MM.1S (cell line): ENCODE measurements at regions not wholly inside any gene's neighbourhood (a gene's known extent, or its start where the extent isn't known, plus 50 kb on each side); places are given as distances from the start of the nearest gene placed in this dataset.

Experiments
- CTCF ChIP-seq: fragments of 300-600 bp; sonication (generic); IDR thresholded peaks from 2 replicates; pipeline ENCODE4 v1.5.1; 2016; ENCODE audit warnings: antibody characterized with exemption, low read length, mixed read lengths
- EZH2 ChIP-seq: fragments of 300-600 bp; sonication (generic); optimal IDR thresholded peaks from 2 replicates; pipeline ENCODE3; 2017; ENCODE audit warnings: low read depth, mild to moderate bottlenecking, antibody characterized with exemption, low read length, mixed read lengths

GRCh38 chr3:144773350-144773749 is 801.7 kb downstream of the DIPK2A start:
- TF ChIP-seq EZH2 (no peak), CTCF (no peak)
